ENCODE measurements at regions not wholly inside any gene's neighbourhood (a gene's known extent, or its start where the extent isn't known, plus 50 kb on each side); places are given as distances from the start of the nearest gene placed in this dataset.

DNA sequence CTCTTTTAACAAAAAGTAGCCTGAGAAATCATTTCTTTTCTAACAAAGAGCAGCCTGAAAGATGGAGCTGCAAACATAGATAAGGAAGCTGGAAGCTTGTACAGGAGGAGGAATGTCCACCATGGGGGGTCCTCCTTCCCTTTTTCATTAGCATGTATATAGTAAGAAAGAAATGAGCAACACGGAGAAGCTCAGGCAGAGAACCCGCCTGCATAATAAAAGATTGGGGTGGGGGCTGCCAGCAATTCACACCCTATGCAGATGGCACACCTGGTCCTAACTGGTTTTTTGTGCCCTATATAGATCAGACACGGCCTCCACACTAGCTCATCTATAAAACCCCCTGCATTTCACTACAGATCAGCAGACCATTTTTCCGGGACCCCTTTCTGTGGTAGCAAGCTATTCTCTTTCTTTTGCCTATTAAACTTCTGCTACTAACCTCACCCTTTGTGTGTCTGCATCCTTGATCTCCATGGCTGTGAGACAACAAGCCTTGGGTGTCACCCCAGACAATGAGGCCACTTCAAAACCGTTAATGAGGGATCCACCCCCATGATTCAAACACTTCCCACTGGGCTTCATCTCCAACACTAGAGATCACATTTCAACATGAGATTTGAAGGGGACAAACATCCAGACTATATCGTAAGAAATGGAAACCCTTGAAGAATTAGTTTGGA is 167.5 kb upstream of the FREM2 start:
- intact Hi-C loops (cut with micrococcal nuclease): no loop called here

DNA sequence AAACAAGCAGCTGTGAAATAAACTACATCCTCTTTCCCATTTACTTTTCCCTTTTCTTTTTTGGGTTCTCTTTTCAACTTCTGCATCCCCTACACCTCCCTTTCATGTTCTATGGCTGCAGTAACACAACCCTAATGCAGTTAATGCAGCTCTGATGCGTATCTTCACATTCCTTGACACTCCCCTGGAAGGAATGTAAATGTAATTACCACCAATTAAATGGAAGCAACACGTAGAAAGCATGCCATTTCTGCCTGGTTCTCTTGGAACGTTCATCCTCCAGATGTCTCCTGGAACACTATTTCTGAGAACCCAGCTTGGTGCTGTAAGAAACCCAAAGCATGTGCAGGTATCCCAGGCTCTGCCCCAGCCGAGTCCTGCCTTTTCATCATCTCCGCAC is 166.8 kb upstream of the FREM2 start:
- intact Hi-C loops (cut with micrococcal nuclease): no loop called here

DNA sequence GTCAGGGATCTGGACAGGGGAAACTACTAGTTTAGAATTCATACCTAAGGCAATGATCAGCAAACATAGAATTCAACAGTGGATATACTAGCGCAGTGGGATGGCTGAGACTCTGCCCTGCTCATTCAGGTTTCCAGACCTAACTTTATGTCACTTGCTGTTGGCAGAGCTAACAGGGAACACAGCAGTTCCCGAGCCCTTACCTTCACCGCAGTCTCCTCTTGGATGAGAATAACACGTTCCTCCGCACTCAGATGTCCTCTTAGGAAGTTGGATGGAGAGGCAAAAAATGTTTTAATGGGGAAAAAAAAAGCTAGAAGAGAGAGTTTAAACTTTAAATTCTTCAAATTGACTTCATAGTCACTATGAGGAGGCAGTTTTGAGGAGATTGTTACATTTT is 159.7 kb upstream of the FREM2 start:
- intact Hi-C loops (cut with micrococcal nuclease): no loop called here

DNA sequence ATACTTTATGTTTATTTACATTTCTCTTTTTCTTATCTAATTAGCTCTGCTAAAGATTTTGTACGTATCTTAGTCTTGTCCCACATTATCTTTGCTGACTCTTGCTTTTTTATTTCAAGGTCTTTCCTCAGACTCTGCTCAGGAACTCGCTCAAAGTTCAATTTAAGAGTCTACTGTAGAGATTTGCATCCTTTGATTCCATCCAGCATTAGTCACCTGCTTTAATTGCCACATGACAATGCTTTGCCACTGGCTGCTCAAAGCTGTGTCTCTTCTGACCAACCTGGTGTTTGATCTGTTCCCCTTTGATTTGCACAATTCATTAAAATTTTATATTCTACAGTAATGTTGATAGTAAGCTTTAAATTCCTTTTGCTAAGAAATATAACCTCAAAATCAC is 157.9 kb upstream of the FREM2 start:
- intact Hi-C loops (cut with micrococcal nuclease): no loop called here

DNA sequence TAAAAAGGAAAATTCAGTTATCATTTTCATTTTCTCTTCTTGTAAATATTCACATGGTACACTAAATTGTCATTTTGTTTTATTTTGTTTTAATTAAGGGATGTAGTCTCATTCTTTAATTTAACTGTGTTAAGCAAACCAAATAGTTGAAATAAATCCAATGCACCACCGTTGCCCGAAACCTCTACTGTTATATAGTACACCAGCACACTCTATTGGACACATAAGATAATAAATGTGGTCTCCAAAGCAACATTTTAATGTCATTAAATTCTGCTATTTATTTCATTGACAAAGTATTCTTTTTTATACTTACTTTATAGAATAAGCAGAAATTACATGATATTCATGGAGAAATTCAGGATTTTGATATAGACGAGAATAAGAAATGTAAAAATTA is 156.4 kb upstream of the FREM2 start:
- intact Hi-C loops (cut with micrococcal nuclease): no loop called here

DNA sequence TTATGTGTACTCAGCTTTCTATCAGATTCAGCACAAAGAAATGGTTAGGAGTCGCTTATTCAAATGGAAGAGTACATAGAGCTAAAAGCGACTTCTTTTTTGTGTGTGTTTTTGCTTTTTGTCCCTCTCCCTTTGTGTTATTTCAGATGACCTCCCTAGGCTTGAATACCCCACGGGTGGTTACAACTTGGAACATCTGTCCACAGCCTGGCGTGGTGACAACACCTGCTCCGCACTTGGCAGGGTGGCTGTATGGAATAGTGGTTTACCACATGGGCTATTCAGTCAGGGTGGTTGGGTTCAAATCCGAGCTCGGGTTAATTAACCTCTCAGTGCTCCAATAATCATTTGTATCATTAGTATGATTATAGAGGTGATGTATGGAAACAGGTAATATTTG is 151.6 kb upstream of the FREM2 start:
- intact Hi-C loops (cut with micrococcal nuclease): no loop called here

DNA sequence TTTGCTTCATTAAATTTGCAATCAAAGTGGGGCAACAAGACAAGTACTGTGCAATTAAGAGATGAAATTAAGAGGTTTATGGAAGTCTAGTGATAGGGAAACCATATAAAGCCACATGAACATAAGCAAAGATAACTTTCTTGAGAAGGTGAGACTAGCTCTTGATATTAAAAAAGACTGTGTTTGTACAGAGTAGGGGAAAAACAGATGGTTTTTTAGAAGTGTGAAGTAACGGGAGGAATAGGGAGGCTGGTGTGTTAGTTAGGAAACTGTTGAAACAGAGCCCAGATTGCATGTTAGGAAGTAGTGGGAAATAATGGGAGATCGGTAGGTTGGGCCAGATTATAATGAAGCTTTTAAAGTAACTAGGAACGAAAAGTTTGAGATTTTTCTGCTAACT is 149.8 kb upstream of the FREM2 start:
- intact Hi-C loops (cut with micrococcal nuclease): no loop called here

DNA sequence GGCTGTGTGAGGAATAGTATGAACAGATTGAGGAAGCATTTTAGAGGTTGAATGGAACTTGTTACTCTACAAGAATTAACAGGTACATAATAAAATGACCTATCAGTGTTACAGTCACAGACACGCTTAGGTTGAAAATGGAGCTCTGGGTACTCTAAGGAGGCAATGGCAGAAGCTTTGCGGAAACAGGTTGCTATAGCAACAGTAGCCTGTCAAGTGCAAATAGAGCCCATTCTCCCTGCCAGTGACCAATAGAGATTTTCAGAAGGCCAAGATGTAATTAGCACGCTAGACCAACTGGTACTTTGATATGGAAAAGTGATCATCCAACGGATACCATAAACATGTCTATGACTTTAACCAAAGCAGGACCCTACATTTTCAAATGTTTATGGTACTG is 148.5 kb upstream of the FREM2 start:
- intact Hi-C loops (cut with micrococcal nuclease): no loop called here

DNA sequence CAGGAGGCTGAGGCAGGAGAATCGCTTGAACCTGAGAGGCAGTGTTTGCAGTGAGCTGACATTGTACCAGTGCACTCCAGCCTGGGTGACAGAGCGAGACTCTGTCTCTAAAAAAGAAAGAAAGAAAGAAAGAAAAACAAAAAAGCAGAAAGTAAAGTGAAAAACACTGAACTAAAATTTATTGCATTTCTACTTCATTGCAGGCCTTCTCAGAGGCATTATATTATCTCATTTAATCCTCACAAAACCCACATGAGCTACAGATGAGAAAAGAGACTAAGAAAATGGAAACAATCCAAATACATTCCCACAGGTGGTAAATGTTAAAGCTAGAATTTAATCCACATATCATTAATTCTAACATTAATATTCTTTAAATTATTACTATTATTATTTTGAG is 147.2 kb upstream of the FREM2 start:
- intact Hi-C loops (cut with micrococcal nuclease): no loop called here

DNA sequence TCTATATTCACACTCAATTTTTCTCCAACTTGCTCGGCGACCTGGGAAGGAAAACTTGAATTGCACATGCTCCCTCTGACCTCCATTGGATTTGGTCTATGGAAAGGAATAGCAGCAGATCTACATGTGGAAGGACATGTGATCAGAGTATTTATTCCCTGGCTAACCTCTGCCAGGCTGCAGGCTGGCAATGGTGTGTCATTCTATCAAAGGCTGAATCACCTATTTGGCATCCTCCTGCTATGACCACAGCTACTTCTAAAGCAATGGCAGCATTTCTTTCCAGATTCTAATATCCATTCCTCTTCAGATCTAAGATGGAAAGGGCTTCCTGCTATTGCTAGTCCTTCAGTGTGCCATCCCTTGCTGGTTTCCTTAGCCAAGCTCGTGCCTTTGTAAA is 144.3 kb upstream of the FREM2 start:
- intact Hi-C loops (cut with micrococcal nuclease): no loop called here

DNA sequence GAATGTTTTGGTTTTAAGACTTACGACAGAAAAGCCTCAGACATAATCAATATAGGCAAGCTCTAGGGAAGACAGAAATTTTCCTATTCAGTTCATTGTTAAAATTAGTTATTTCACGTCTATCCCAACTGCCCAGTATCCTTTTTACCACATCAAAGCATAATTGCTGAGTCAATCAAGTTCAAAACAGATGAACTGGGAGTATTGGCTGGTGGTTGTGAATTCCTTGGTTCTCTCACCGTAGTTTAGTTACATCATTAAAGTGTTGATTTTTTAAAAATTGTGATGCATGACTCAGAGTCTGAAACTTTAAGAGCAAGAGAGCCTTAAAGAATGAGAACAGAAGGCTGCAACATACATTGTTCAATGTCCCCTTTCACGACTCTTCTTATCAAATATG is 143.3 kb upstream of the FREM2 start:
- intact Hi-C loops (cut with micrococcal nuclease): no loop called here

DNA sequence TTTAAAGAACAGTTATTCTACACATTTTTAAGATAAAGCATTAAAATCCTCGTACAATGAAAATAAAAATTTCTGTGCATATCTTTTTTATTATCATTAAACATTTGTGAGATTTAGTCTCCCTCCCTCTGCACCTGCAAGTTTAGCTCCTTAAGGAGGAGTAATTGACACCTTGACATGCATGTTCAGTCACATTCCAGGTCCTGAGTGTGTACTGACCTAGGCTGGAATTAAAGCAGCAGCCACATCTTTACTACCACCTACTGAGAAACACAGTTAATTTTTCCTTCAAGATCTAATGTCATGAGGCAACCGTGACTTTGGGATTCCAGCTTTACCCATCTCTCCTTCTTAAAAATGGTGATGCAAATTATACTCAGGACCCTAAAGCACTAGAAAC is 123.1 kb upstream of the FREM2 start:
- intact Hi-C loops (cut with micrococcal nuclease): no loop called here

DNA sequence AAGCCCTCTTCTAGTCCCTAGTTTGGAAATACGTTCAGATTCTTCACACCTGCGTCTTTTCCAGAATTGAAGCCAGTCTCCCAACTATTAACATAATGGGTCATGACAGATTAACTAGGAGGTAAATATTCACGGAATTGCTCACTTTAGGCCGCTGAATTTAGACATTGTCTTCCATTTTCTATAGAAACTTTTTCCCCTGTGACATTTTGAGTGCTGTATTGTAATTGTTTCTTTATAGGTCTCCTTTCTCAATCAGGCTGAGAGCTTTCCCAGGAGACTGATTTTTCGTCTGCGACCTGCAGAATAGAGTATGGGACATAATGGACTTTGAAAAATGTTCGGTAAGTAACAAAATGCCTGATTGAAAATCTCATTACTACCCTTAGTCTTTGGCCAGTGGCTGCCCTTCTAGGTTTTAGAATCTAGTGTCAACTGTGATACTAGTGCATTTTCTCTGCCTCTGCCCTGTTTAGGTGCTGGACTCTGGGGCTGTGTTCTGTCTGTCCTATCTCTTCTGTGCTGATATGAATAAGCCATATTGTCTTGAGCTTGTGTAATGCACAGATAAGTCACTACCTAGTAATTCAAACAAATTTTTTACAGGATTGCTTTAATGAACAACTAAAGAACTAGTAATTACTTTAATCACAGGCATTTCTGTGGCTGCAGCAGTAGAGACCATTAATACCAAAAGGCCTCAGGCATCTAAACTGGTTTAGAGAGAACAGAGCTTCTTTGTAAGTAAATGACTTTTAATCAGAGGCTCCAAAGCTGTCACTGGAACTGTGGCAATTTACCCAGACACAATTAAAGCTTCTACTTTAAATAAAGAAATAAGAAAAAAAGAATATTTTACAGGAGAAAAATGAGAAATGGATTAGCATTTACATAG is 122.4 kb upstream of the FREM2 start:
- intact Hi-C loops (cut with micrococcal nuclease): no loop called here

DNA sequence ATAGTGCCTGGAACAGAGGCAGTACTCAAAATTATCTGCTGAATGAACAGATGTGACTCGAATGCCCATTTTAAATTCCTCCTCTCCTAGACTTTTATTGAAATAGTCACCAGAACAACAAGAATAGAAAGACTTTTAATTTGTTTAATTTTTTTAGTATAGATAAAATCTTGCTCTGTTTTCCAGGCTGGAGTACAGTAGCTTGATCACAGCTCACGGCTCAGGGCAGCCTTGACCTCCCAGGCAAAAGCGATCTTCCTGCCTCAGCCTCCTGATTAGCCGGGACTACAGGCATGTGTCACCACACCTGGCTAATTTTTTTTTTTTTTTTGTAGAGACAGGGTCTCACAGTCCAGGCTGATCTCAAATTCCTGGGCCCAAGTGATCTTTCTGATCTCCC is 120.9 kb upstream of the FREM2 start:
- intact Hi-C loops (cut with micrococcal nuclease): no loop called here

DNA sequence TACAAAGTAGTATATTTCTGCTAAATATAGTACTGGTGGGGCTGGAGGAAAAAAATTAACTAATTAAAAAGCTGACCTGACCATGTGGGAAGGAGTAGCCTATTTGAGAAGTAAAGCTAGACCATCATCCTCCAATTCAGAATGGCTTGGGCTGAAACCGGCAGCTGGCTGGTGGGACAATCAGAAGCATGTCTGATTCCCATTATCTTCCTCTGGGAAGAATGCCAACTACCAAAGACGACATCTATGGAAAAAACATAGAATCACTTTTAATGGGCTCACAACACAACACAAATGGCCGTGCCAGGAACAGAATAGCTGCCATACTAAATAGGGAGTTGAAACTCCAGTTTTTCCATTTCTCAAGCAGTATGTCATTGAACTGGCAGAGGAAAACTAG is 120.4 kb upstream of the FREM2 start:
- intact Hi-C loops (cut with micrococcal nuclease): no loop called here

DNA sequence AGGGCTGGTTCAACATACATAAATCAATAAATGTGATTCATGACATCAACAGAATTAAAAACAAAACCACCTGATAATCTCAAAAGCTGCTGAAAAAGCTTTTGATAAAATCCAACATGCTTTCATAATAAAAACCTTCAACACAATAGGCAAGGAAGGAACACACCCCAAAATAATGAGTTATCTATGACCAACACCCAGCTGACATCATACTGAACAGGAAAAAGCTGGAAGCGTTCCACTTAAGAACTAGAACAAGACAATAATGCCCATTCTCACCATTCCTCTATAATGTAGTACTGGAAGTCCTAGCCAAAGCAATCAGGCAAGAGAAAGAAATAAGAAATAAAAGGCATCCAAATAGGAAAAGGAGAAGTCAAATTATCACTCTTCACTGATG is 116.2 kb upstream of the FREM2 start:
- intact Hi-C loops (cut with micrococcal nuclease): no loop called here

DNA sequence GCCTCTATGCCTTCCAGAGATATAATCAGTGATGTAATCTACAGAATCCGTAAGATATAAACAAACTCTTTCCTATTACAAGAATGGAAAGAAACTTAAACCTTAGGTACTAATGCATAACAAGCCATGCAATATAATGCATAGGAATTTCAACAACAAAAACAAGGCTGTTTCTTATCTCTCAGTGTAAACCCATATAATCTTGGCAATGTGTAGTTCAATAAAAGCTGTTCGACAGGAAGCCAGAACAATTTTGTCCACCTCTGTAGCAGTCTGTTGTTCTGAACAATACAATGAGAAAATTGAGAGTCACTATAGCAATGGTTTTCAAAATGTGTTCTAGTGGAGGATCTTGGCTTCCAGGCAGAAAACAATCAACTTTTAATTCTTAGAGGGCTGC is 111.5 kb upstream of the FREM2 start:
- intact Hi-C loops (cut with micrococcal nuclease): no loop called here

DNA sequence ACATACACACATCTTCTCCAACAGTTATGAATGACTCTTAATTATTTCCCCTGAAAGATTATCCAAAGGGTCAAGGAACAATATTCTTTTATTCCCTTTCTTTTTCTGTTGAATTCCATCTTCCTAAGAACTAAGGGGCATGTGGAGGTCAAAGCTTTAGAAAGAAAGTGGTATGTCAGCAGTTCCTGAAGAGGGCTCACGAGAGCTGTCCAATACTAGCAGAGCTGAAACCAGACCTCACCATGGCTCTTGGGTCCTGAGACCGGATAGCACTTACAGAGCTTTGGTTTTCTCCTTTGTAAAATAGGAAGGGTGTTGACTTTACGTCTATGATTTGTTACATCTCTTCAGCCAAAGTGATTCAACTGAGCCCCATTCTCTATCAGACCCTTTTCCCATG is 109.8 kb upstream of the FREM2 start:
- intact Hi-C loops (cut with micrococcal nuclease): no loop called here

DNA sequence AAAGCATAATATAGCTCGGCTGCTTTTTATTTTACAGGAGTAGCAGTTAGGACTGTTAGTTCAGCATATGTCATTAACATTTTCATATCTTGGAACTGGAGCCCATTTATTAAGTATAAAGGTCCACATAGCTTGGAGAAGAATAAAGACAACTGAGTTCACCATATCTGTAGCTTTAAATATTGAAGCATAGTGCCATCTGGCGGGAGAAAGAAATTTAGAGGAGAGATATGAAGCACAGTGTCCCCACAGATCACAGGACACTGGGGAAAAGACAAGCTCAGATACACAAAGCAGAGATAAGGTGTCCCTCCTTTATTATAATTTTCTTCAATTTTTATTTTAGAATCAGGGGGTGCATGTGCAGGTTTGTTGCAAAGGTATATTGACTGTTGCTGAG is 104.7 kb upstream of the FREM2 start:
- intact Hi-C loops (cut with micrococcal nuclease): loop anchor here (2.0 kb wide), 2 partner anchors 1473 to 1507 kb away; no protein-coding TSS in a partner anchor

DNA sequence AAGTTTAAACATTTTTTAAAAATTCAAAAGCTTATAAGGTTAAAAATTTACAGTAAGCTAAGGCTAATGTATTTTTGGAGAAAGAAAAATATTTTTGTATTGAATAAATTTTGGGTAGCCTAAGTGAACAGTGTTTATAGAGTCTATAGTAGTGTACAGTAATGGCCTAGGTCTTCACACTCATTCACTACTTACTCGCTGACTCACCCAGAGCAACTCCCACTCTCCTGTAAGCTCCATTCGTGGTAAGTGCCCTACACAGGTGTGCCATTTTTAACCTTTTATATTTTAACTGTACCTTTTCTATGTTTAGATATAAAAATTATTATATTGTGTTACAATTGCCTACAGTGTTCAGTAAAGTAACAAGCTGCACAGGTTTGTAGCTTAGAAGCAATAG is 96.6 kb upstream of the FREM2 start:
- intact Hi-C loops (cut with micrococcal nuclease): no loop called here

DNA sequence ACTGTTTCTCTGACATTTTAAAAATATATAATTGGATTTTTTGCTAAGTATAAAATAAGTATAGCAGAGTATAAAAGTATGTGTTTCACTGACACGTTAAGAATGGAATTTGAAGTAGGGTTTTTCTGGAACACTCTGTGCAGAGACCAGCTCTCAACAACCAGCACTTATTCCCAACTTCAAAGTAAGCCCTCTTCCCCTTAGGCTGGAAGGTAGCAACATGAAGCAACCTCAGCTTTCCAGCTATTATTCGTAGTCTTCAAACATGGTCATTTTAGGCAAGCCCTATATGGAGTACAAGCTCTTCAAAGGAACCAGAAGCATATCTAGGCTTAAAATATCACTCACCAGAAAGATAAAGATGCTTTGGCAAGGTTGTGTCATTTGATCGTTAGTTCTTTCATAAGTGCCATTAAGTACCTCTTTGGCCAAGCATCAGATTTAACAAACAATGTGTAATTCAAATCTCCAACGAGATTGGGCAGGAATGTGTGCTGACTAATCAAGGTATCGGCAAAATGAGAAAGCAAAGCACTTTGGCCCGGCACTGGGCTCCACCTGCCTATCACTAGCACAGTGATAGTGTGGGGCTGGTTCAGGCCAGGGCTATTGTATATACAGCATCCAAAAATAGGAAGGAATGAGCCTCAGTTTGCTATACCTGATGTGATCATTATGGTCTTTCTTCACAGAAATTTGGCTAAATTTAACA is 95.9 kb upstream of the FREM2 start:
- intact Hi-C loops (cut with micrococcal nuclease): no loop called here

DNA sequence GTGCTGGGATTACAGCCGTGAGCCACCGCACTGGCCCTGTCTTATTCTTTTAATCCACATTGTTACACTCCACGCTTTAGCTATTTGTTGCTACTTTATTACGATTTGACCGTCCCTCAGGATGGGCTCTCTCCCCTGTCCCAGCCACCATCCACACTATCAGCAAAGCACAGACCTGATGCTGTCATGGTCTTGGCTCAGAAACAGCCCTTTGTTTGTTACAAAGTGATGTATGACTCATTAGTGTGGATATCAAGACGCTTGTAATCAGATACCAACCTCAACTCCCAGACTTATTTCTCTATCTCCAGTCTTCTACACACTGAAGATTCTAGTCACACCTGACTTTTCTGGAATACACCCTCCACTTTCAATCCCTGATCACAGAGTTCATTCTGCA is 84.6 kb upstream of the FREM2 start:
- intact Hi-C loops (cut with micrococcal nuclease): no loop called here
